HG03520 (cell line): ENCODE measurements at regions not wholly inside any gene's neighbourhood (a gene's known extent, or its start where the extent isn't known, plus 50 kb on each side); places are given as distances from the start of the nearest gene placed in this dataset.

Experiments
- ATAC-seq: cut with Tn5 transposase; IDR thresholded peaks from one replicate; pipeline ENCODE4 v1.9.1; 2021; ENCODE audit warnings: mild to moderate bottlenecking, moderate library complexity; ENCODE audit not compliant: unreplicated experiment

GRCh38 chr15:69806287-69806915 is 291.3 kb downstream of the TLE3 start:
- ATAC-seq = no peak

- no peak for ATAC-seq
These were observed 290.0 kb downstream of the TLE3 start for GRCh38 chr15:69807721-69808120.

GRCh38 chr15:69808756-69809155 is 289.0 kb downstream of the TLE3 start:
- no peak for ATAC-seq

GRCh38 chr15:69809421-69809820 is 288.3 kb downstream of the TLE3 start:
- no peak for ATAC-seq

GRCh38 chr15:69810431-69811354 is 287.0 kb downstream of the TLE3 start:
- no peak for ATAC-seq

GRCh38 chr15:69812861-69813261 is 284.9 kb downstream of the TLE3 start:
- ATAC-seq = no peak

GRCh38 chr15:69813881-69814280 is 283.8 kb downstream of the TLE3 start:
- no peak for ATAC-seq

GRCh38 chr15:69814932-69815331 is 282.8 kb downstream of the TLE3 start:
- no peak for ATAC-seq

- no peak for ATAC-seq
These were observed 281.9 kb downstream of the TLE3 start for GRCh38 chr15:69815793-69816192.

GRCh38 chr15:69816522-69816921 is 281.2 kb downstream of the TLE3 start:
- no peak for ATAC-seq

- ATAC-seq = no peak
These were observed 279.2 kb downstream of the TLE3 start for GRCh38 chr15:69818529-69818928.

GRCh38 chr15:69819371-69819770 is 278.3 kb downstream of the TLE3 start:
- ATAC-seq = no peak

- no peak for ATAC-seq
These were observed 276.9 kb downstream of the TLE3 start for GRCh38 chr15:69820819-69821218.

- ATAC-seq = no peak
These were observed 274.4 kb downstream of the TLE3 start for GRCh38 chr15:69823223-69823907.

GRCh38 chr15:69824075-69824876 is 273.4 kb downstream of the TLE3 start:
- no peak for ATAC-seq

- no peak for ATAC-seq
These were observed 272.8 kb downstream of the TLE3 start for GRCh38 chr15:69824877-69825406.

GRCh38 chr15:69825941-69826818 is 271.5 kb downstream of the TLE3 start:
- ATAC-seq = no peak

- no peak for ATAC-seq
These were observed 270.9 kb downstream of the TLE3 start for GRCh38 chr15:69826819-69827175.

- ATAC-seq = no peak
These were observed 270.0 kb downstream of the TLE3 start for GRCh38 chr15:69827751-69828150.
